GM12878 (cell line): ENCODE measurements at regions not wholly inside any gene's neighbourhood (a gene's known extent, or its start where the extent isn't known, plus 50 kb on each side); places are given as distances from the start of the nearest gene placed in this dataset.

Source experiments
- ATAC-seq: fragments of 200-7000 bp; cut with Tn5 transposase; 3 replicates; pipeline ENCODE4 v1.9.1; 2020; ENCODE audit warnings: mild to moderate bottlenecking, moderate library complexity
- BruUV-seq: library from RNA; stranded (reverse); fragments of 400-500 nt; replicated peaks from 2 replicates; lab custom pipeline; 2021; lab: Mats Ljungman, UMichigan
- CTCF ChIA-PET: fragments of 300-600 bp; sonication (Branson Sonifier 250); formaldehyde crosslinking; extraction: SDS; loops from one replicate; lab custom pipeline; 2021; ENCODE audit warnings: inconsistent platforms; lab: Yijun Ruan, JAX
- POLR2A ChIA-PET: fragments of 350-600 bp; formaldehyde crosslinking; extraction: SDS; loops from one replicate; lab custom pipeline; 2021; ENCODE audit warnings: inconsistent platforms; lab: Charles Lee
- RAD21 ChIA-PET: fragments of 300-600 bp; sonication (Branson Sonifier 250); formaldehyde crosslinking; loops from one replicate; lab custom pipeline; 2023; ENCODE audit warnings: antibody characterized with exemption; ENCODE audit not compliant: unreplicated experiment; lab: Charles Lee
- SMC1A ChIA-PET: fragments of 300-600 bp; sonication (Branson Sonifier 250); formaldehyde crosslinking; loops from one replicate; lab custom pipeline; 2023; ENCODE audit not compliant: unreplicated experiment, uncharacterized antibody; lab: Charles Lee
- DNase-seq: peaks from one replicate; pipeline ENCODE4 v3.0.0-alpha.2; 2011; ENCODE audit warnings: low read depth, low spot score
- FAIRE-seq: peaks from 3 replicates; lab custom pipeline; 2011; peaks lifted over from hg19 to GRCh38; lab: Jason Lieb, UNC
- H2AFZ ChIP-seq: 2 replicates; pipeline ENCODE4 v1.6.0; 2011; ENCODE audit warnings: low read depth, low read length, control low read depth; ENCODE audit not compliant: control insufficient read depth
- H3K27ac ChIP-seq: 2 replicates; pipeline ENCODE4 v1.5.1; 2011; ENCODE audit warnings: control low read depth; ENCODE audit not compliant: control insufficient read depth, insufficient read depth
- H3K27me3 ChIP-seq, 2 experiments: replicated peaks in 1 of 2; 2 replicates each; pipeline versions ENCODE4 v1.6.0 to v1.6.1; 2011; ENCODE audit warnings: low read length in 1 of 2; ENCODE audit not compliant: control insufficient read depth in 2 of 2, insufficient read depth in 2 of 2
- H3K36me3 ChIP-seq, 2 experiments: 2 replicates each; pipeline ENCODE4 v1.5.1; 2011; ENCODE audit warnings: low read length in 1 of 2; ENCODE audit not compliant: control insufficient read depth in 2 of 2, insufficient read depth in 2 of 2
- H3K4me1 ChIP-seq: 2 replicates; pipeline ENCODE4 v1.6.1; 2011; ENCODE audit warnings: mild to moderate bottlenecking, low read length, moderate library complexity, mixed read lengths; ENCODE audit not compliant: control insufficient read depth, insufficient read depth
- H3K4me2 ChIP-seq: 2 replicates; pipeline ENCODE4 v1.6.0; 2011; ENCODE audit warnings: control low read depth; ENCODE audit not compliant: control insufficient read depth, insufficient read depth
- H3K4me3 ChIP-seq: fragments of 200-600 bp; sonication (generic); 2 replicates; pipeline ENCODE4 v1.5.1; 2016
- H3K79me2 ChIP-seq: 2 replicates; pipeline ENCODE4 v1.6.0; 2011; ENCODE audit warnings: low read length; ENCODE audit not compliant: control insufficient read depth, insufficient read depth
- H3K9ac ChIP-seq: 2 replicates; pipeline ENCODE4 v1.8.0; 2011; ENCODE audit warnings: low read length, control low read depth, mixed read lengths; ENCODE audit not compliant: control insufficient read depth, insufficient read depth
- H3K9me3 ChIP-seq: replicated peaks from 3 replicates; pipeline ENCODE4 v1.5.1; 2011; ENCODE audit warnings: mild to moderate bottlenecking, low read length; ENCODE audit not compliant: control insufficient read depth, insufficient read depth
- H4K20me1 ChIP-seq: 2 replicates; pipeline ENCODE4 v1.6.0; 2011; ENCODE audit not compliant: control insufficient read depth, insufficient read depth
- BCLAF1 ChIP-seq: fragments of 450-650 bp; IDR thresholded peaks from 2 replicates; pipeline ENCODE4 v1.6.1; 2017; ENCODE audit warnings: antibody characterized with exemption, mild to moderate bottlenecking, moderate library complexity
- BHLHE40 ChIP-seq, 2 experiments: fragments of 450-650 bp in 1 of 2; IDR thresholded peaks; 2 replicates each; pipeline ENCODE4 v1.6.1; 2011 to 2017; ENCODE audit warnings: low read depth in 2 of 2, borderline replicate concordance in 1 of 2, improper control_type of control experiment in 1 of 2, low read length in 1 of 2, mild to moderate bottlenecking in 1 of 2
- LARP7 ChIP-seq: fragments of 450-650 bp; IDR thresholded peaks from 2 replicates; pipeline ENCODE4 v1.6.1; 2017; ENCODE audit warnings: mild to moderate bottlenecking
- POLR2AphosphoS2 ChIP-seq: IDR thresholded peaks from 2 replicates; pipeline ENCODE4 v1.6.1; 2011; ENCODE audit warnings: low read depth, mild to moderate bottlenecking, low read length, improper control_type of control experiment, moderate library complexity
- POLR2AphosphoS5 ChIP-seq: IDR thresholded peaks from 2 replicates; pipeline ENCODE4 v1.6.1; 2011; ENCODE audit warnings: mild to moderate bottlenecking, low read length, inconsistent platforms
- SKIL ChIP-seq: fragments of 450-650 bp; IDR thresholded peaks from 2 replicates; pipeline ENCODE4 v1.6.1; 2017; ENCODE audit warnings: mild to moderate bottlenecking, low read depth, inconsistent platforms; ENCODE audit not compliant: poor library complexity, severe bottlenecking
- ZBED1 ChIP-seq: IDR thresholded peaks from 2 replicates; pipeline ENCODE4 v1.6.1; 2016; ENCODE audit warnings: borderline replicate concordance
- in situ Hi-C: fragments of 300-500 bp; cut with MboI; formaldehyde crosslinking; loops from 9 replicates; pipeline ENCODE4 v1.14.3; 2018; ENCODE audit warnings: mixed read lengths
- intact Hi-C: fragments of 100-400 bp; cut with micrococcal nuclease; formaldehyde crosslinking; loops from one replicate; pipeline ENCODE4 v1.14.2; 2022; ENCODE audit not compliant: unreplicated experiment

GRCh38 chr7:94087664-94088352, 83.7 kb upstream of the BET1 start (continued):
- TF ChIP-seq POLR2AphosphoS2 (no peak), BCLAF1 (no peak), POLR2AphosphoS5 (no peak), BHLHE40 (IDR thresholded peaks at IDR 0.05; ENCODE audit: borderline replicate concordance in 1 of 2, low read depth in 2 of 2, low read length in 1 of 2) (peak in 1 of 2 experiments; percentile 31; a peak in 1 of 4 replicates)
- TF ChIP-seq, all 136 proteins: peak for 29

- Histone ChIP-seq H3K4me1 (no peaks in the 10 kb centered on the region), H4K20me1 (no peaks in the 10 kb centered on the region), H3K36me3 (no peaks in the 10 kb centered on the region), H3K27me3 (no peaks in the 10 kb centered on the region; a peak in 1 of 4 replicates), H3K79me2 (no peaks in the 10 kb centered on the region), H2AFZ (no peak overlapping the region), H3K9me3 (no peaks in the 10 kb centered on the region), H3K4me3 (no peak overlapping the region), H3K9ac (no peak overlapping the region), H3K27ac (no peak overlapping the region), H3K4me2 (no peak overlapping the region)
- no TSS peak for BruUV-seq
- TF ChIP-seq SKIL (no peak), ZBED1 (no peak), LARP7 (no peak)
- ATAC-seq (peak; percentile 60), DNase-seq (no peak), FAIRE-seq (no peak)
- RAD21 ChIA-PET, result interaction anchor here (0.8 to 5.6 kb wide), 8 partner anchors 10 to 187 kb away, joined by 3 to 65 read pairs (median 7); no protein-coding TSS in a partner anchor
- in situ Hi-C loops (loop anchor here (5.0 to 10.0 kb wide), 2 partner anchors 186 to 284 kb away; no protein-coding TSS in a partner anchor), intact Hi-C loops (loop anchor here (2.0 to 5.0 kb wide), 3 partner anchors 134 to 306 kb away; partner anchors contain the start of gene COL1A2)
- CTCF ChIA-PET, result interaction anchor here (0.7 to 10.4 kb wide), 20 partner anchors 8 to 278 kb away, joined by 3 to 172 read pairs (median 6); partner anchors contain the start of genes GNG11 and GNGT1
- POLR2A ChIA-PET, result no interaction called here
- SMC1A ChIA-PET, result interaction anchor here (0.6 to 8.7 kb wide), 20 partner anchors 8 to 291 kb away, joined by 3 to 113 read pairs (median 7); partner anchors contain the start of genes GNG11 and GNGT1
These were observed 84.4 kb upstream of the BET1 start for GRCh38 chr7:94088560-94088959.
